ENCODE measurements at regions not wholly inside any gene's neighbourhood (a gene's known extent, or its start where the extent isn't known, plus 50 kb on each side); places are given as distances from the start of the nearest gene placed in this dataset.
"Not testable (repeated sequence)": the region's sequence is repeated elsewhere in the genome, so short reads cannot be mapped to it uniquely, and the experiment has no call there.

DNA sequence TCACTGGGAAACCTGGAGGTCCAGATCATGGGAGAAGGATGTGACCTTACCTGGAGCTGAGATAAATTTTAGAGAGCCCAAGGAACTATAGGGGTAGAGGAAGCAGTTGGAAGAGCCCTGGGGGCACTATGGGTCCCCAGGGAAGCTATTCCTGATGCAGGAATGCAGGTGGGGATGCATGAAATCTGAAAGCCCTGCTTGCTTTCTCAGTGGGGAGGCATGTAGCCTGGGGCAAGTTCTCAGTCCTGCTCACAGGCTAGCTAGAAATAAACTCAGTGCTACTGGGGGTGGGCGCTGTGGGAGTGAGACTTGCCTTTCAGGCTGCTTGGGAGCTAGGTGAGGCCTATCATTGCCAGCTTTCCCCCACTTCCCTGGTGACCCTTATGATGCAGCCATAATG, 499.7 kb downstream of the PTH2R start:
- H3K79me2 ChIP-seq (ENCODE audit: insufficient read depth, low read depth): no peaks in the 10 kb centered on the region
- no peaks in the 10 kb centered on the region for H3K4me1 ChIP-seq (ENCODE audit: low read depth, poor library complexity, severe bottlenecking)
- no peaks in the 10 kb centered on the region for H3K36me3 ChIP-seq (ENCODE audit: insufficient read depth)
- H3K9ac ChIP-seq: no peak overlapping the region
- no peak overlapping the region for H3K4me3 ChIP-seq (IDR thresholded peaks at IDR 0.05; ENCODE audit: insufficient read depth, low read depth, low read length)
- H3K27ac ChIP-seq: no peak overlapping the region
- H3K4me2 ChIP-seq: no peak overlapping the region
- TF ChIP-seq, protein P1, sequence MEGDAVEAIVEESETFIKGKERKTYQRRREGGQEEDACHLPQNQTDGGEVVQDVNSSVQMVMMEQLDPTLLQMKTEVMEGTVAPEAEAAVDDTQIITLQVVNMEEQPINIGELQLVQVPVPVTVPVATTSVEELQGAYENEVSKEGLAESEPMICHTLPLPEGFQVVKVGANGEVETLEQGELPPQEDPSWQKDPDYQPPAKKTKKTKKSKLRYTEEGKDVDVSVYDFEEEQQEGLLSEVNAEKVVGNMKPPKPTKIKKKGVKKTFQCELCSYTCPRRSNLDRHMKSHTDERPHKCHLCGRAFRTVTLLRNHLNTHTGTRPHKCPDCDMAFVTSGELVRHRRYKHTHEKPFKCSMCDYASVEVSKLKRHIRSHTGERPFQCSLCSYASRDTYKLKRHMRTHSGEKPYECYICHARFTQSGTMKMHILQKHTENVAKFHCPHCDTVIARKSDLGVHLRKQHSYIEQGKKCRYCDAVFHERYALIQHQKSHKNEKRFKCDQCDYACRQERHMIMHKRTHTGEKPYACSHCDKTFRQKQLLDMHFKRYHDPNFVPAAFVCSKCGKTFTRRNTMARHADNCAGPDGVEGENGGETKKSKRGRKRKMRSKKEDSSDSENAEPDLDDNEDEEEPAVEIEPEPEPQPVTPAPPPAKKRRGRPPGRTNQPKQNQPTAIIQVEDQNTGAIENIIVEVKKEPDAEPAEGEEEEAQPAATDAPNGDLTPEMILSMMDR (conservative IDR thresholded peaks at IDR 0.05; ENCODE audit: low read depth, low read length): no peak
- H4K20me1 ChIP-seq (ENCODE audit: insufficient read depth): no peaks in the 10 kb centered on the region
- no peaks in the 10 kb centered on the region for H3K27me3 ChIP-seq (ENCODE audit: insufficient read depth, low read depth)
- no peak overlapping the region for H2AFZ ChIP-seq (ENCODE audit: low read depth)

DNA sequence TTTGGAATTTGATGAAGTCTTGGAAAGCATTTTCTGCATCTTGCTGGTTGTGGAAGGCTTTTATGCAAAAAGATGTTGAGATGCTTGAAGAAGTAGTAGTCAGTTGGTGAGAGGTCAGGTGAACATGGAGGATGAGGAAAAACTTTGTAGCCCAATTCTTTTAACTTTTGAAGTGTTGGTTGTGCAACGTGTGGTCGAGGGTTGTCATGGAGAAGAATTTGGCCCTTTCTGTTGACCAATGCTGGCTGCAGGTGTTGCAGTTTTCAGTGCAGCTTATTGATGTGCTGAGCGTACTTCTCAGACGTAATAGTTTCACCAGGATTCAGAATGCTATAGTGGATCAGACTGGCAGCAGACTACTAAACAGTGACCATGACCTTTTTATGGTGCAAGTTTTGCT, 508.4 kb upstream of the MAP2 start:
- H2AFZ ChIP-seq (ENCODE audit: low read depth): no peak overlapping the region
- no peak overlapping the region for H3K27ac ChIP-seq
- H3K4me1 ChIP-seq (ENCODE audit: low read depth, poor library complexity, severe bottlenecking): no peaks in the 10 kb centered on the region
- no peaks in the 10 kb centered on the region for H4K20me1 ChIP-seq (ENCODE audit: insufficient read depth)
- no peak overlapping the region for H3K9ac ChIP-seq
- no peak overlapping the region for H3K4me2 ChIP-seq
- no peaks in the 10 kb centered on the region for H3K79me2 ChIP-seq (ENCODE audit: insufficient read depth, low read depth)
- no peaks in the 10 kb centered on the region for H3K27me3 ChIP-seq (ENCODE audit: insufficient read depth, low read depth)
- no peak overlapping the region for H3K4me3 ChIP-seq (IDR thresholded peaks at IDR 0.05; ENCODE audit: insufficient read depth, low read depth, low read length)
- TF ChIP-seq, protein P1 (conservative IDR thresholded peaks at IDR 0.05; ENCODE audit: low read depth, low read length): no peak
- no peaks in the 10 kb centered on the region for H3K36me3 ChIP-seq (ENCODE audit: insufficient read depth)

DNA sequence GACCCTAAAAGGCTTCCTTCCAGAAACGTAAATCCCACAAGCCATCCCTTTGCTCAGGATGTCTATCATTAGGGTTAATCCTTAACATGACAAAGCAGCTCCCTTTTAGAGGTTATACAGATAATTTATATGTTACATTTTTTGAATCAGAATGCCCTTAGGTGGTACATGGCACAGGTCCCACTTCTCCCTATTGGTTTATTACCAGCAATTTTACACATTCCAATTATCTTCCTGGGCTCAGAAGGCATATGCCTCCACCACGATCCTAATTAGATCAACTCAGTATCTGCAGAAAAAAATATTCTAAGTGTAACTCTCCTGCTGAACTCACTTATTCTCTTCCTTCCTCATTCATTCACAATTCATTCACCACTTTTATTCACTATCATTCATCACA, 507.0 kb upstream of the MAP2 start:
- Histone ChIP-seq H3K36me3 (ENCODE audit: insufficient read depth) (no peaks in the 10 kb centered on the region), H3K4me2 (no peak overlapping the region), H4K20me1 (ENCODE audit: insufficient read depth) (no peaks in the 10 kb centered on the region), H2AFZ (ENCODE audit: low read depth) (no peak overlapping the region), H3K4me3 (IDR thresholded peaks at IDR 0.05; ENCODE audit: insufficient read depth, low read depth, low read length) (no peak overlapping the region), H3K27me3 (ENCODE audit: insufficient read depth, low read depth) (no peaks in the 10 kb centered on the region), H3K27ac (no peak overlapping the region), H3K9ac (no peak overlapping the region), H3K79me2 (ENCODE audit: insufficient read depth, low read depth) (no peaks in the 10 kb centered on the region), H3K4me1 (ENCODE audit: low read depth, poor library complexity, severe bottlenecking) (no peaks in the 10 kb centered on the region)
- TF ChIP-seq, protein P1 (conservative IDR thresholded peaks at IDR 0.05; ENCODE audit: low read depth, low read length): no peak

DNA sequence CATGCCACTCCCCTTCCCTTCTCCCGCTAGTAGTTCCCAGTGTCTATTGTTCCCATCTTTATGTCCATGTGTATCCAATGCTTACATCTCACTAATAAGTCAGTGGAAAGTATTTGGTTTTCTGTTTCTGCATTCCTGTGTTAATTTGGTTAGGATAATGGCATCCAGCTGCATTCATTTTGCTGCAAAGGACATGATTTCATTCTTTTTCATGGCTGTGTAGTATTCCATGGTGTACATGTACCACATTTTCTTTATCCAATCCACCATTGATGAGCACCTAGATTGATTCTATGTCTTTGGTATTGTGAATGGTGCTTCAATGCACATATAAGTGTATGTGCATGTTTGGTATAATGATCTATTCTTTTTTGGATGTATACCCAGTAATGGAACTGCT, 502.5 kb upstream of the MAP2 start:
- not testable (repeated sequence) for H3K9ac ChIP-seq; H3K36me3 ChIP-seq (ENCODE audit: insufficient read depth); H3K4me1 ChIP-seq (ENCODE audit: low read depth, poor library complexity, severe bottlenecking); H3K4me2 ChIP-seq; H3K27me3 ChIP-seq (ENCODE audit: insufficient read depth, low read depth); H3K27ac ChIP-seq; H4K20me1 ChIP-seq (ENCODE audit: insufficient read depth); H3K4me3 ChIP-seq (IDR thresholded peaks at IDR 0.05; ENCODE audit: insufficient read depth, low read depth, low read length); H3K79me2 ChIP-seq (ENCODE audit: insufficient read depth, low read depth); H2AFZ ChIP-seq (ENCODE audit: low read depth)

DNA sequence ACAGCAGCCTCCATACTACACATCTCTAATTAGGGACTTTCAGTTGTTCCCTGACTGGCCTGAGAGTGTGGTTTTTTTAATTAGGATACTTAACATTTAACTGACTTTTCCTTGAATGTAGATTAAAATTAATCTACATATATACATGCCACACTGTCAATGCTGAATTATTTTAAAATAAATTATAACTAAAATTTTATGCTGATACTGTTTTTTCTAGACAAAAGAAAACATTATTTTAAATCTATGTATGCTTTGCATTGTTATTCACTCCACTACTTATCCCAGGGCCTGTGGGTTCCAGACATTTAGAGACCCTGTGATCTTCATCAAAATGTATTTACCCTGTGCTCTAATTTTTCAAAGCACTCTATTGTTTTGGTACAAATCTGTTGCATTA, 496.0 kb upstream of the MAP2 start:
- H3K4me1 ChIP-seq (ENCODE audit: low read depth, poor library complexity, severe bottlenecking): peaks cover 8% of the 10 kb centered on the region
- H3K4me3 ChIP-seq (IDR thresholded peaks at IDR 0.05; ENCODE audit: insufficient read depth, low read depth, low read length): no peak overlapping the region
- H3K9ac ChIP-seq: no peak overlapping the region
- H3K79me2 ChIP-seq (ENCODE audit: insufficient read depth, low read depth): no peaks in the 10 kb centered on the region
- no peaks in the 10 kb centered on the region for H3K36me3 ChIP-seq (ENCODE audit: insufficient read depth)
- no peak overlapping the region for H2AFZ ChIP-seq (ENCODE audit: low read depth)
- H3K4me2 ChIP-seq: no peak overlapping the region
- no peaks in the 10 kb centered on the region for H3K27me3 ChIP-seq (ENCODE audit: insufficient read depth, low read depth)
- TF ChIP-seq, protein P1 (conservative IDR thresholded peaks at IDR 0.05; ENCODE audit: low read depth, low read length): no peak
- no peak overlapping the region for H3K27ac ChIP-seq
- no peaks in the 10 kb centered on the region for H4K20me1 ChIP-seq (ENCODE audit: insufficient read depth)
